GM12891 (cell line): ENCODE measurements at regions not wholly inside any gene's neighbourhood (a gene's known extent, or its start where the extent isn't known, plus 50 kb on each side); places are given as distances from the start of the nearest gene placed in this dataset.
"Not testable (repeated sequence)": the region's sequence is repeated elsewhere in the genome, so short reads cannot be mapped to it uniquely, and the experiment has no call there.

Experiments used
- DNase-seq: peaks from one replicate; pipeline ENCODE4 v3.0.0; 2011; ENCODE audit warnings: low spot score; ENCODE audit not compliant: insufficient read length
- FAIRE-seq: peaks from 2 replicates; lab custom pipeline; 2011; peaks lifted over from hg19 to GRCh38; lab: Jason Lieb, UNC
- PAX5 ChIP-seq: IDR thresholded peaks from 2 replicates; pipeline ENCODE4 v1.6.1; 2011; ENCODE audit warnings: low read length, moderate library complexity, mild to moderate bottlenecking; ENCODE audit not compliant: insufficient read depth, severe bottlenecking
- POLR2A ChIP-seq: IDR thresholded peaks from 2 replicates; pipeline ENCODE4 v1.6.1; 2011; ENCODE audit warnings: low read depth, low read length, control low read depth
- POLR2AphosphoS5 ChIP-seq: IDR thresholded peaks from 2 replicates; pipeline ENCODE4 v1.6.1; 2011; ENCODE audit warnings: low read depth, low read length, control low read depth
- POU2F2 ChIP-seq: IDR thresholded peaks from 2 replicates; pipeline ENCODE4 v1.6.1; 2011; ENCODE audit warnings: low read depth, mild to moderate bottlenecking, control low read depth, low read length, moderate library complexity
- SPI1 ChIP-seq: IDR thresholded peaks from 2 replicates; pipeline ENCODE4 v1.6.1; 2011; ENCODE audit warnings: low read depth, low read length, control low read depth
- TAF1 ChIP-seq: IDR thresholded peaks from 2 replicates; pipeline ENCODE4 v1.6.1; 2011; ENCODE audit warnings: low read depth, low read length, control low read depth

GRCh38 chr6:23533311-23533710 is 592.7 kb upstream of the NRSN1 start:
- no peak for FAIRE-seq
- TF ChIP-seq POU2F2 (no peak), SPI1 (no peak), POLR2AphosphoS5 (no peak), TAF1 (no peak), PAX5 (no peak), POLR2A (no peak)
- no peak for DNase-seq

DNA sequence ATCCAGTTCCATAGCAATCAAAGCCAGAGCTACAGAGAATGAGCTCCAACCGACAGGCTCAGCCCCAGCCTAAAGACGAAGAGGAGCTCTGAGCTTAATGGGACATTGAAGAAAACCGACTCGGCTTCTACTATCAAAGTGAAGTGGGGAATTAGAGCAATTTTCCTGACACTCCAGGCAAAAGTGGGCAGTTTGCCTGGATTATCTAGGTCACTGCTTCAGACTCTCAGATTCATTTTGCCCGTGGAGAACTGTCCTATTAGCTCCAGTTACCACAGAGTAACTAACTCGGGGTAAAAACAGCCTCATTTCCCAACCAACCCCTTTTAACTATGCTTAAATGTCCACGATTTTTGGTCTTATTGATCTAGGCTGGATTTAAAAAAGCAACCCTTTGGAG is 592.1 kb upstream of the NRSN1 start:
- no peak for DNase-seq
- no peak for FAIRE-seq
- TF ChIP-seq POLR2AphosphoS5 (no peak), PAX5 (no peak)

GRCh38 chr6:23534351-23534750 is 591.7 kb upstream of the NRSN1 start:
- no peak for DNase-seq
- TF ChIP-seq SPI1 (no peak), POLR2AphosphoS5 (no peak), TAF1 (no peak), POLR2A (no peak), POU2F2 (no peak), PAX5 (no peak)
- FAIRE-seq = no peak

GRCh38 chr6:23535101-23535500 is 590.9 kb upstream of the NRSN1 start:
- DNase-seq = no peak
- FAIRE-seq = no peak
- no peak for TF ChIP-seq POLR2A
- TF ChIP-seq POU2F2 = no peak
- TF ChIP-seq POLR2AphosphoS5 = no peak
- TF ChIP-seq TAF1 = no peak

GRCh38 chr6:23537828-23538227 is 588.2 kb upstream of the NRSN1 start:
- FAIRE-seq = no peak
- TF ChIP-seq POLR2A = no peak
- TF ChIP-seq POLR2AphosphoS5 = no peak
- TF ChIP-seq SPI1 = no peak
- TF ChIP-seq POU2F2 = no peak
- TF ChIP-seq PAX5 = no peak
- TF ChIP-seq TAF1 = no peak
- no peak for DNase-seq

- DNase-seq (no peak), FAIRE-seq (no peak)
- no peak for TF ChIP-seq TAF1
- no peak for TF ChIP-seq POLR2AphosphoS5
- no peak for TF ChIP-seq SPI1
- TF ChIP-seq PAX5 = no peak
- TF ChIP-seq POU2F2 = no peak
- TF ChIP-seq POLR2A = no peak
Observed at GRCh38 chr6:23547851-23548250, 578.2 kb upstream of the NRSN1 start.

DNA sequence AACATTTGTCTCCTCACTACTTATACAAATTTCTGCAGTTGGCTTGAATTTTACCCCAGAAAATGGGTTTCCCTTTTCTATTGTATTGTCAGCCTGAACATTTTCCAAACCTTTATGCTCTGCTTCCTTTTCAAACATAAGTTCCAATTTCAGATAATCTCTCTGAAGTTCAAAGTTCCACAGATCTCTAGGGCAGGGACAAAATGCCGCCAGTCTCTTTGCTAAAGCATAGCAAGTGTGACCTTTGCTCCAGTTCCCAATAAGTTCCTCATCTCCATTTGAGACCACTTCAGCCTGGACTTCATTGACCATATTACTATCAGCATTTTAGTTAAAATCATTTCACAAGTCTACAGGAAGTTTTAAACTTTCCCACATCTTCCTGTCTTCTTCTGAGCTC is 571.1 kb upstream of the NRSN1 start:
- not testable (repeated sequence) for FAIRE-seq

DNA sequence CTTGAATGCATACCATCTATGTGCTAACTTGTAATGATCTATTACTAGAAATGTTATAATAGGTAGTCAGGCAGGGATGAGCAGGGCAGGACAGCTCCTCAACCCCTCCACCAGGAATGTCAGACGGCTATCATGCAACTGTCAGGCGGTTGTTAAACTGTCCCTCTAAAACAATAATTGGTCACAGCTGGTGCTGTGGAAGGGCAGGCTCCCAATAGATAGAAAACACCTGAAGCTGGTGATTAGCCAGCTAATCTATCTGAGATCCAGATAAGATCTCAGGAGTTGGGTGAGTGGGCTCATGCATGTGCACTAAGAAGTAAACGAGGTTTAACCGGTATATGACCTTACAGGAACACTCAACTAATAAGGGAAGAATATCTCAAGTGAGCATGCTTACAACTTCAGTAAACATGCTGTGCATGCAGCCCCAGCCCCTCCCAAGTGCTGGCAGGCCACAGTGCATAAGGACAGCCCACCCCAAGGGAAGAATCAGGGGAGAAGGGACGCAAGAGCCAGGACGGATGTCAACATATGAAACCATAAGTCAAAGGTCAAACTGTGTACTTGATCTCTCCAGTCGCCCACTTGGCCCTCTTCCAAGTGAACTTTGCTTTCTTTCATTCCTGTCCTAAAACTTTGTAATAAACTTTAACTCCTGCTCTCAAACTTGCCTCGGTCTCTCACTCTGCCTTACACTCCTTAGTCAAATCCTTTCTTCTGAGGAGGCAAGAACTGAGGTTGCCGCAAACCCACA is 566.2 kb upstream of the NRSN1 start:
- no peak for DNase-seq
- TF ChIP-seq PAX5 (no peak), POLR2AphosphoS5 (no peak), SPI1 (no peak), POLR2A (no peak), TAF1 (no peak), POU2F2 (no peak)
- FAIRE-seq = no peak

More for the DNA sequence above, 571.1 kb upstream of the NRSN1 start:
- not testable (repeated sequence) for DNase-seq

- no peak for FAIRE-seq
Observed at GRCh38 chr6:23561732-23562131, 564.3 kb upstream of the NRSN1 start.

GRCh38 chr6:23562554-23562953 is 563.5 kb upstream of the NRSN1 start:
- TF ChIP-seq SPI1 (no peak), PAX5 (no peak), TAF1 (no peak), POLR2A (no peak), POLR2AphosphoS5 (no peak), POU2F2 (no peak)
- FAIRE-seq = no peak
- no peak for DNase-seq

More at GRCh38 chr6:23561732-23562131, 564.3 kb upstream of the NRSN1 start:
- TF ChIP-seq POLR2AphosphoS5 (no peak), POU2F2 (no peak), POLR2A (no peak), TAF1 (no peak), SPI1 (no peak), PAX5 (no peak)
- no peak for DNase-seq

DNA sequence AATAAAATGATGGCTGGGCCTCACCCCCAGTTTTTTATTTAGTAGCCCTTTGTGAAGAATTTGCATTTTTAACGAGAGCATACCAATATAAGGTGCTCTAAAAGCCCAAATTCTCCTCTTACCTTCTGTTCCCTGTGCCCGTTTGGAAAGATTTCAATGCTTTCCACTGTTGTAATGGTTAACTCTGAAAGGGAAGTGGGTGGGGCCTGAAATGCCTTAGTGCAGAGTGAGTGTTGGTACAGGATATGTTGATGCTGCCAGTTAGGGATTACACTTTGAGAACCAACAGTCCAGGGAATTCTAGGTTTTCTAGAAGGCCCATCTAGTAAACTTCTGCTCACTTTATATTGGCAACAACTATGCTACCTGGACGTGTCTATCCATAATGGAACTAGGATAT is 562.7 kb upstream of the NRSN1 start:
- FAIRE-seq (no peak), DNase-seq (no peak)
- TF ChIP-seq POLR2A = no peak
